ENCODE measurements at regions not wholly inside any gene's neighbourhood (a gene's known extent, or its start where the extent isn't known, plus 50 kb on each side); places are given as distances from the start of the nearest gene placed in this dataset.

- no peak overlapping the region for H3K9ac ChIP-seq (ENCODE audit: low read depth, low read length, poor library complexity, severe bottlenecking)
- TF ChIP-seq CTCF (conservative IDR thresholded peaks at IDR 0.05; ENCODE audit: low read length) (no peak), EZH2phosphoT487 (IDR thresholded peaks at IDR 0.05; ENCODE audit: borderline replicate concordance) (no peak)
Measured at GRCh38 chr20:50242548-50242862, 51.9 kb downstream of the CEBPB start.

GRCh38 chr20:50242863-50243609 is 52.4 kb downstream of the CEBPB start:
- Histone ChIP-seq H3K27me3 (ENCODE audit: insufficient read depth, low read length, poor library complexity, severe bottlenecking) (no peaks in the 10 kb centered on the region), H3K79me2 (ENCODE audit: insufficient read depth, low read length) (no peaks in the 10 kb centered on the region), H3F3A (ENCODE audit: low read depth) (no peaks in the 10 kb centered on the region), H4K20me1 (ENCODE audit: insufficient read depth, low read length, poor library complexity, severe bottlenecking) (no peaks in the 10 kb centered on the region), H3K4me2 (ENCODE audit: low read depth, low read length, poor library complexity, severe bottlenecking) (no peak overlapping the region), H3K4me3 (ENCODE audit: low read length, poor library complexity, severe bottlenecking) (no peak overlapping the region), H3K36me3 (ENCODE audit: insufficient read depth, low read length) (no peaks in the 10 kb centered on the region), H3K9ac (ENCODE audit: low read depth, low read length, poor library complexity, severe bottlenecking) (no peak overlapping the region), H3K9me3 (ENCODE audit: insufficient read depth, low read depth, low read length) (no peaks in the 10 kb centered on the region), H2AFZ (ENCODE audit: low read length) (no peak overlapping the region), H3K4me1 (ENCODE audit: insufficient read depth, low read length, poor library complexity, severe bottlenecking) (no peaks in the 10 kb centered on the region), H3K9me2 (replicated peaks; ENCODE audit: low read depth, low read length) (no peaks in the 10 kb centered on the region)
- TF ChIP-seq EZH2phosphoT487 (IDR thresholded peaks at IDR 0.05; ENCODE audit: borderline replicate concordance) = no peak
- no peak for TF ChIP-seq CTCF (conservative IDR thresholded peaks at IDR 0.05; ENCODE audit: low read length)

More at GRCh38 chr20:50242548-50242862, 51.9 kb downstream of the CEBPB start:
- Histone ChIP-seq H3K9me3 (ENCODE audit: insufficient read depth, low read depth, low read length) (no peaks in the 10 kb centered on the region), H2AFZ (ENCODE audit: low read length) (no peak overlapping the region), H3K79me2 (ENCODE audit: insufficient read depth, low read length) (no peaks in the 10 kb centered on the region), H3F3A (ENCODE audit: low read depth) (no peaks in the 10 kb centered on the region), H3K36me3 (ENCODE audit: insufficient read depth, low read length) (no peaks in the 10 kb centered on the region), H3K4me3 (ENCODE audit: low read length, poor library complexity, severe bottlenecking) (no peak overlapping the region), H3K4me1 (ENCODE audit: insufficient read depth, low read length, poor library complexity, severe bottlenecking) (no peaks in the 10 kb centered on the region), H3K9me2 (replicated peaks; ENCODE audit: low read depth, low read length) (no peaks in the 10 kb centered on the region), H3K27me3 (ENCODE audit: insufficient read depth, low read length, poor library complexity, severe bottlenecking) (no peaks in the 10 kb centered on the region), H4K20me1 (ENCODE audit: insufficient read depth, low read length, poor library complexity, severe bottlenecking) (no peaks in the 10 kb centered on the region), H3K4me2 (ENCODE audit: low read depth, low read length, poor library complexity, severe bottlenecking) (no peak overlapping the region)

GRCh38 chr20:50243610-50244351 is 53.2 kb downstream of the CEBPB start:
- no peaks in the 10 kb centered on the region for H3K36me3 ChIP-seq (ENCODE audit: insufficient read depth, low read length)
- H3F3A ChIP-seq (ENCODE audit: low read depth) = no peaks in the 10 kb centered on the region
- TF ChIP-seq EZH2phosphoT487 (IDR thresholded peaks at IDR 0.05; ENCODE audit: borderline replicate concordance) = no peak
- no peak for TF ChIP-seq CTCF (conservative IDR thresholded peaks at IDR 0.05; ENCODE audit: low read length)
- H3K4me3 ChIP-seq (ENCODE audit: low read length, poor library complexity, severe bottlenecking) = no peak overlapping the region
- no peaks in the 10 kb centered on the region for H3K9me2 ChIP-seq (replicated peaks; ENCODE audit: low read depth, low read length)
- no peak overlapping the region for H3K4me2 ChIP-seq (ENCODE audit: low read depth, low read length, poor library complexity, severe bottlenecking)
- H3K9me3 ChIP-seq (ENCODE audit: insufficient read depth, low read depth, low read length) = no peaks in the 10 kb centered on the region
- no peaks in the 10 kb centered on the region for H3K4me1 ChIP-seq (ENCODE audit: insufficient read depth, low read length, poor library complexity, severe bottlenecking)
- H3K27me3 ChIP-seq (ENCODE audit: insufficient read depth, low read length, poor library complexity, severe bottlenecking) = no peaks in the 10 kb centered on the region
- no peak overlapping the region for H3K9ac ChIP-seq (ENCODE audit: low read depth, low read length, poor library complexity, severe bottlenecking)
- no peak overlapping the region for H2AFZ ChIP-seq (ENCODE audit: low read length)
- no peaks in the 10 kb centered on the region for H3K79me2 ChIP-seq (ENCODE audit: insufficient read depth, low read length)
- no peaks in the 10 kb centered on the region for H4K20me1 ChIP-seq (ENCODE audit: insufficient read depth, low read length, poor library complexity, severe bottlenecking)

Data from Loucy (cell line).